ENCODE measurements at regions not wholly inside any gene's neighbourhood (a gene's known extent, or its start where the extent isn't known, plus 50 kb on each side); places are given as distances from the start of the nearest gene placed in this dataset.
"Not testable (repeated sequence)": the region's sequence is repeated elsewhere in the genome, so short reads cannot be mapped to it uniquely, and the experiment has no call there.

DNA sequence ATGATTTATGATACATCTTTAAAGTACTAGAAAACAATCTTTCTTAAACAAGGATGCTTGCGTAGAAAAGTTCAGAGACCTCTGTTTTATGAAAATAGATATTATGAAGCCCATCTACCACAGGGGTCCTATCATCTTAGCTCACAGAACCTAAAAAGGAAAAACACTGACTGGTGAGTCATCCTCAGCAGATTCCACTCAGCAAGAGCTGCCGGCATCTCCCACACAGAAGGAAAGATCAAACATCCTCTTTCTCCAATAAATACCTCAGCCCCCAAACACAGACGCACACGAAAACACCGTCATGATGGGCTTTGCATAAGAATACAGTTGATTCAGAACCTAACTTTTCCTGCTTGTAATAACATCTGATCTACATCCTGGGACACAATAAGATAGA lies 122.7 kb downstream of the PWWP3B start:
- H3K4me3 Mint-ChIP-seq (ENCODE audit: low read depth); H3K4me1 Mint-ChIP-seq (ENCODE audit: low read depth); intact Hi-C loops (cut with micrococcal nuclease); H3K27ac Mint-ChIP-seq; H3K27me3 Mint-ChIP-seq (ENCODE audit: low read depth); DNase-seq (ENCODE audit: low spot score); H3K9me3 Mint-ChIP-seq; H3K36me3 Mint-ChIP-seq (ENCODE audit: low read depth): not testable (repeated sequence)

DNA sequence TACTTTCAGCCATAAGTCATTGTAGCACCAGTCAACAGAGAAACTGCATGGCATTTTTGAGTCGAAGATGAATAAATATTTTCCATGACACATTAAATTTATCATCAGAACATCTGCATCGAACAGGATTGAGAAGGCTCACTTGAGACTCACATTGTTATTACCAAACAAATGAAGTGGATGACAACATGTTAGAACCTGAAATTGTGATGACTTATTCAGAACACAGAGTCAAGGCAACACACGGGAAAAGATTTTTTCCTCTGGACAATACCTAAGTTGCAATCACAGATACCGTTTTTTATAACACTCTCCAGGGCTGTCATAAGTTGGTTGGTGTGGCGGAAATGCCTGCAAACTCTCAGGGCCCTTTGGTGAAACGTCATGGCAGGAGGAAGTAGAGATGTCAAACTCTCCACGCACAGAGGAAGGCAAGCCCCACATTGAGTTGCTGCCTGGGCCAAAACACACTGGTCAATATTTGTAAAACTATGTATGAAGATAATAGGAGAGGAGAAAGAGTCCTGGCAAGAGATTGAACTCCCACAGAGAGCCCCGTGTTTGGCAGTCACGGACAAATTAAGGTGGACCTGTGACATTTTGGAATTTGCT lies 123.8 kb downstream of the PWWP3B start:
- H3K4me1 Mint-ChIP-seq (ENCODE audit: low read depth); intact Hi-C loops (cut with micrococcal nuclease); H3K9me3 Mint-ChIP-seq; H3K36me3 Mint-ChIP-seq (ENCODE audit: low read depth); DNase-seq (ENCODE audit: low spot score); H3K27ac Mint-ChIP-seq; H3K27me3 Mint-ChIP-seq (ENCODE audit: low read depth); H3K4me3 Mint-ChIP-seq (ENCODE audit: low read depth): not testable (repeated sequence)

DNA sequence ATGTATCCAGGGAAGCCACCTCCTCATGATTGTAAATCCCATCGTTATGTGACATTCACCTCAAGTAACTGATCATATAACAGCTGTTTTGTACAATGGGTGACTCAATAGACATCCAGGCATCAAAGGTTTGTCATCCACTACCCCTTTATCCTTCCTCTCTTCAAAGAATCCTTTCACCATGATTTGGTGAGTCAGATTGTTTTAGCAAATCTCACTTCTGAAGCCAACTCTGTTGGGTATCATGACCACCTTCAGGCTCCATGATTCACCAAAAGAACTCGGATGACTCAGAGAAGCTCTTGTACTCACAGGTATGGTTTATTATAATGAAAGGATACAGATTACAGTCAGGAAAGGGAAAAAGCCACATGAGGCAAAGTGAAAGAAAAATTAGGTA lies 132.1 kb downstream of the PWWP3B start:
- Mint-ChIP-seq H3K4me1 (ENCODE audit: low read depth) (no peaks in the 10 kb centered on the region), H3K27me3 (ENCODE audit: low read depth) (no peaks in the 10 kb centered on the region), H3K36me3 (ENCODE audit: low read depth) (no peaks in the 10 kb centered on the region), H3K27ac (no peak overlapping the region), H3K4me3 (ENCODE audit: low read depth) (no peak overlapping the region), H3K9me3 (no peaks in the 10 kb centered on the region)
- no peak for DNase-seq (ENCODE audit: low spot score)
- intact Hi-C loops (cut with micrococcal nuclease) = no loop called here

DNA sequence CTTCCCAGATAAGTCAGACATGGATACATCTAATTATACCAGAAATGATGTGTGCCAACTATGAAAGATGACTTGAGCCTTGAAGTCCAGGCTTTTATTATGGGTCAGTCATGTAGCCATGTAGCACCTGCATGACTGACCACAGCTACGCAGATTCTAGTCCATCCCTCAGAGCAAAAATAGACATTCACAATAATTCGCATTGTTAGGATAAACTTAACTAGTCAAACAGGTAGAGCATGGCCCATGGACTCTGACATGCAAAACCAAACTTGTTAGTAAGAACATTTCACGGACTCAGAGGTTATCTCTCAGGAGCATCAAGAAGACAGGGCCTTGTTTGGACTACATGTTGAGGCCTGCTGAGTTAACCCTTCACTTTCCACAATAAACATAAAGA lies 132.6 kb downstream of the PWWP3B start:
- H3K4me3 Mint-ChIP-seq (ENCODE audit: low read depth) = no peak overlapping the region
- no peak for DNase-seq (ENCODE audit: low spot score)
- no peaks in the 10 kb centered on the region for H3K4me1 Mint-ChIP-seq (ENCODE audit: low read depth)
- intact Hi-C loops (cut with micrococcal nuclease) = no loop called here
- H3K27me3 Mint-ChIP-seq (ENCODE audit: low read depth) = no peaks in the 10 kb centered on the region
- no peak overlapping the region for H3K27ac Mint-ChIP-seq
- no peaks in the 10 kb centered on the region for H3K9me3 Mint-ChIP-seq
- H3K36me3 Mint-ChIP-seq (ENCODE audit: low read depth) = no peaks in the 10 kb centered on the region

DNA sequence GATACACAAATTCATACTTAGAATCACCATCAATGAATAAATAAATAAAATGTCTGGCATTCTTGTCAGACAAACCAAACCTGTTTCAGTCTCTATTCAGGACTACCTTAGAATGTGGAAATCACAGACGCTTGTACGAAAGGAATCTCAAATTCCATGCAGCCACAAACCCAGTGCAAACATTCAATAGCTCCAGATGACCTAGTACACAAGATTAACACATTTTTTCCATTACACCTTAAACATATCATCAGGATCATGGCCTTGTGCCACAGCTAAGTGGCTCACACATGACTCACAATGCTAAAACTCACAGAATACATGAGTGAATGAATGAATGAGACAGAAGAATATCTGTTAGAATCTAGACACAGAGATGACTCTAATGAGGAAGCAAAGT lies 134.2 kb downstream of the PWWP3B start:
- intact Hi-C loops (cut with micrococcal nuclease) = no loop called here
- no peaks in the 10 kb centered on the region for H3K36me3 Mint-ChIP-seq (ENCODE audit: low read depth)
- no peaks in the 10 kb centered on the region for H3K4me1 Mint-ChIP-seq (ENCODE audit: low read depth)
- no peak overlapping the region for H3K4me3 Mint-ChIP-seq (ENCODE audit: low read depth)
- no peak for DNase-seq (ENCODE audit: low spot score)
- no peaks in the 10 kb centered on the region for H3K27me3 Mint-ChIP-seq (ENCODE audit: low read depth)
- no peak overlapping the region for H3K27ac Mint-ChIP-seq
- H3K9me3 Mint-ChIP-seq = no peaks in the 10 kb centered on the region

DNA sequence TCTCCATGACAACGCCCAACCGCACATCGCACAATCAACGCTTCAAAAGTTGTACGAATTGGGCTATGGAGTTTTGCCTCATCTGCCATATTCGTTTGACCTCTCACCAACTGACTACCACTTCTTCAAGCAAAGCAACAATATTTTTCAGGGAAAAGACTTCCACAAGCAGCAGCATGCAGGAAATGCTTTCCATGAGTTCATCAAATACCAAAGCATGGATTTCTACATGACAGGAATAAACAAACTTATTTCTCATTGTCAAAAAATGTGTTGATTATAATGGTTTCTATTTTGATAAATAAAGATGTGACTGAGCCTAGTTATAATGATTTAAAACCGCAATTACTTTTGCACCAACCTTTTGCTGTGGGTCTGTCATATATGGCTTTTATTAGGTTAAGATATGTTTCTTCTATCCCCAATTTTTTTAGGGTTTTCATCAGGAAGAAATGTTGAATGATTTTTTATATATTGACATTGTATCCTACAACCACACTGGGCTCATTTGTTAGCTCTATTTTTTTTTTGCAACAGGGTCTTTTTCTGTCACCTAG lies 138.4 kb downstream of the PWWP3B start:
- Mint-ChIP-seq H3K27ac (no peak overlapping the region), H3K36me3 (ENCODE audit: low read depth) (no peaks in the 10 kb centered on the region), H3K27me3 (ENCODE audit: low read depth) (no peaks in the 10 kb centered on the region), H3K9me3 (no peaks in the 10 kb centered on the region), H3K4me1 (ENCODE audit: low read depth) (no peaks in the 10 kb centered on the region), H3K4me3 (ENCODE audit: low read depth) (no peak overlapping the region)
- no peak for DNase-seq (ENCODE audit: low spot score)
- intact Hi-C loops (cut with micrococcal nuclease) = no loop called here

DNA sequence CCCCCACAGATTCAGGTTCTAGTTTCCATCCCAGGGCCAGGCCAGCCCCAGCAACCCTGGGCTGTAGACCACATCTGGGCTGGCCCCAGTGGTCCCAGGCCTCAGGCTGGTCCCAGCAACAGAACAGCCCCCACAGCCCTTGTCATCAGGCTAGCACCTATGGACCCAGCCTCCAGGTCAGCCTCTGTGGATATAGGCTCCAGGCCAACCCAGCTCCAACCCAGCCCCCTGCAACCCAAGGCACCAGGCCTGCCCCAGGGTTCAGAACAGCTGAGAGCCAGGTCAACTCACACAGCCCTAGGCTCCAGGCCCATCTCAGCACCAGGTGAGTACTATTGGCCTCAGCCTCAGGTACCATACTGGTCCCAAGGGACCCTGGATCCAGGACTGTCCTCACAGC lies 155.3 kb downstream of the PWWP3B start:
- Mint-ChIP-seq H3K27ac (no peak overlapping the region), H3K9me3 (no peaks in the 10 kb centered on the region), H3K36me3 (ENCODE audit: low read depth) (no peaks in the 10 kb centered on the region), H3K4me3 (ENCODE audit: low read depth) (no peak overlapping the region), H3K4me1 (ENCODE audit: low read depth) (no peaks in the 10 kb centered on the region), H3K27me3 (ENCODE audit: low read depth) (no peaks in the 10 kb centered on the region)
- intact Hi-C loops (cut with micrococcal nuclease) = no loop called here
- no peak for DNase-seq (ENCODE audit: low spot score)

DNA sequence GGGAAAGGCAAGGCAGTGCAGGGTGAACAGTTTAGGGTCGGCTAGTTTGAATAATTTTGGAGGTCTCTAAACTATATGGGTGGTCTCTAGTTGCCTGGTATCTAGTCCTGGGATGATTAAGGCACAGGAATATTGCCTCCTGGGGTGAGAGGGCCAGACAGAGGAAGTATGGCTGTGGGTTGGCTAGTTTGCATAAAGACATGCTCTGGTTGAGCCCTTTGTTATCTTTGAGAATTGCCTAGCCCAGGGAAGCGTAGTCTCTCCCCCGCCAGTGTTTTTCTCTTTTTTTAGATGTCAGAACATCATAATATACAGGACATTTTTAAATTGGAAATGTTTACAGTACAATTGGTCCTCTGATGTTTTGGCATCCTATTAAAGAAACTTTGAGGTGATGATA lies 163.5 kb downstream of the PWWP3B start:
- intact Hi-C loops (cut with micrococcal nuclease) = no loop called here
- no peak overlapping the region for H3K27ac Mint-ChIP-seq
- H3K4me3 Mint-ChIP-seq (ENCODE audit: low read depth) = no peak overlapping the region
- no peaks in the 10 kb centered on the region for H3K4me1 Mint-ChIP-seq (ENCODE audit: low read depth)
- DNase-seq (ENCODE audit: low spot score) = no peak
- no peaks in the 10 kb centered on the region for H3K9me3 Mint-ChIP-seq
- H3K36me3 Mint-ChIP-seq (ENCODE audit: low read depth) = no peaks in the 10 kb centered on the region
- no peaks in the 10 kb centered on the region for H3K27me3 Mint-ChIP-seq (ENCODE audit: low read depth)

DNA sequence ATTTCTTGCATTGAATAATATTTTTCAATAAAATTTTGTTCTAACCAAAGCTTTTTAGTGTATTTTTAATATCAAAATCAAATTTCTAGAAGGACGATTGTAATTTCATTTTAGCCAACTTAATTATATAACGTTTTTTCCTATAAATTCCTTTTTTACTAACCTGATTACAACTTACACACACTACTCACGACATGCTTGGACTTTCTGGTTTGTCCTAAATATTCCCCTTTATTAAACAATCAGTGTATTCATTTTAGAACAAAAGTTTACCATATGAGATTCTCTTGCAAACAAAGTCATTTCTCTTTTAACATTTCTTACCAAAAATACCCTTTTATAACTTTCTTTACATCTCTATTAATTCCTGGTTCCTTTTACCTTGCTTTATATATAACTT lies 173.7 kb downstream of the PWWP3B start:
- H3K9me3 Mint-ChIP-seq = no peaks in the 10 kb centered on the region
- no peak overlapping the region for H3K27ac Mint-ChIP-seq
- H3K36me3 Mint-ChIP-seq (ENCODE audit: low read depth) = no peaks in the 10 kb centered on the region

DNA sequence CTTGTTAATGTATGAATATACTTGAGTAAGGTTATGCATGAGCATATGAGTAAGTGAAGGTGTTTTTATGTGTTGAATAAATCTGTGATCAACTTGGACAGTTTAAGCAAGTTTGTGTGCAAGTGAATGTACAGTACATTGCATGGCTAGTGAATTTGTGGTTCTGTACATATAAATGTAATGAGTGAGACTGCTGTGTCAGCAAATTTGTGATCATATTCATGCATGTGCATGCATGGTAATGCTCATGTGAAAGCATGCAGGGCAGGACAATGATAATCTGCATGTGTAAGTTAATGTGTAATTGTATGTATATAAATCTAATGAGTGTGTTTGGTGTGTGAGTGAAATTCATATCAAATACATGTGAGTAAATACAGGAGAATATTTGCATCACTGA lies 188.5 kb downstream of the PWWP3B start:
- intact Hi-C loops (cut with micrococcal nuclease) = no loop called here
- H3K4me1 Mint-ChIP-seq (ENCODE audit: low read depth) = no peaks in the 10 kb centered on the region
- no peaks in the 10 kb centered on the region for H3K36me3 Mint-ChIP-seq (ENCODE audit: low read depth)
- no peaks in the 10 kb centered on the region for H3K9me3 Mint-ChIP-seq
- no peaks in the 10 kb centered on the region for H3K27me3 Mint-ChIP-seq (ENCODE audit: low read depth)
- no peak overlapping the region for H3K4me3 Mint-ChIP-seq (ENCODE audit: low read depth)
- H3K27ac Mint-ChIP-seq = no peak overlapping the region
- DNase-seq (ENCODE audit: low spot score) = no peak

More for the DNA sequence above, 173.7 kb downstream of the PWWP3B start:
- H3K4me1 Mint-ChIP-seq (ENCODE audit: low read depth) = no peaks in the 10 kb centered on the region
- H3K4me3 Mint-ChIP-seq (ENCODE audit: low read depth) = no peak overlapping the region
- H3K27me3 Mint-ChIP-seq (ENCODE audit: low read depth) = no peaks in the 10 kb centered on the region
- no peak for DNase-seq (ENCODE audit: low spot score)
- intact Hi-C loops (cut with micrococcal nuclease) = no loop called here

DNA sequence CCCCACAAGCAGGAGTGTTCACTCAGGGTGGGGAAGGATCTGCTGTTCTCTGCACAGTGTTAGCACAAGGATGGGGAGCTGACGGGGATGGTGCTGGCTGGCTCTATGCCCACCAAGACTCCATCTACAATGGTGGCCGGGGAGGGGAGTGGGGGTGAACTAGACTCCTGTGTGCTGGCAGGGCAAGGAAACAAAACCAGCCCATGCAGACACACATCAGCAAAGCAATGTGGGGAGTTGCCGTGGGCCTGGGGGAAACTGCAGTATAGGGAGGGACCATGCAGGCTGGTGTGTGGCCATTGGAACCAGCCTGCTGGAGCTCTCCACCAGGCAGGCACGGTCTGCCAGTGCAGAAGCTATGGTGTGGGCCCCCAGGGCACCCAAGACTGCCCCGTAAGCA lies 195.1 kb downstream of the PWWP3B start:
- Mint-ChIP-seq H3K4me3 (ENCODE audit: low read depth) (no peak overlapping the region), H3K4me1 (ENCODE audit: low read depth) (no peaks in the 10 kb centered on the region), H3K27ac (no peak overlapping the region), H3K36me3 (ENCODE audit: low read depth) (no peaks in the 10 kb centered on the region), H3K27me3 (ENCODE audit: low read depth) (no peaks in the 10 kb centered on the region), H3K9me3 (no peaks in the 10 kb centered on the region)
- DNase-seq (ENCODE audit: low spot score) = no peak
- intact Hi-C loops (cut with micrococcal nuclease) = no loop called here

DNA sequence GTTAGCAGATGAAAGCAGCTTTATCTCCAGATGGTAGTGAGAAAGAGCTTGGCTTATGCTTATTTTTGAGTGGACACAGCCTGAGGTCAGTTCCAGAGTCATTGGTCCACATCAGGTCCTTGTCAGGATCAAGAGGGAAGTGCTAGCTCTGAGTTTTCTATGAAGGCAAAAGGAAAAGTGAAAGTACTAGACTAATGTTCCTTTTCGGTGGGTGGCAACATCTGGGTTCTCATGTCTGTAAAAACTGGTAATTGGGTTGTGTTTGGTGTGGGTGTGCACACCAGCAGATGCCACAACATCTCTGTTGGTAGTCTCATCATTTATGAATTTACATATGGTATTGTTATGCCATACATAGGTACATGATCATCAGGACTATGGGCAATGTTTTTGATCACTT lies 210.5 kb downstream of the PWWP3B start:
- no peaks in the 10 kb centered on the region for H3K9me3 Mint-ChIP-seq
- H3K4me3 Mint-ChIP-seq (ENCODE audit: low read depth) = no peak overlapping the region
- intact Hi-C loops (cut with micrococcal nuclease) = no loop called here
- H3K4me1 Mint-ChIP-seq (ENCODE audit: low read depth) = peaks cover 2% of the 10 kb centered on the region
- DNase-seq (ENCODE audit: low spot score) = no peak
- no peaks in the 10 kb centered on the region for H3K27me3 Mint-ChIP-seq (ENCODE audit: low read depth)
- H3K27ac Mint-ChIP-seq = no peak overlapping the region
- H3K36me3 Mint-ChIP-seq (ENCODE audit: low read depth) = no peaks in the 10 kb centered on the region

DNA sequence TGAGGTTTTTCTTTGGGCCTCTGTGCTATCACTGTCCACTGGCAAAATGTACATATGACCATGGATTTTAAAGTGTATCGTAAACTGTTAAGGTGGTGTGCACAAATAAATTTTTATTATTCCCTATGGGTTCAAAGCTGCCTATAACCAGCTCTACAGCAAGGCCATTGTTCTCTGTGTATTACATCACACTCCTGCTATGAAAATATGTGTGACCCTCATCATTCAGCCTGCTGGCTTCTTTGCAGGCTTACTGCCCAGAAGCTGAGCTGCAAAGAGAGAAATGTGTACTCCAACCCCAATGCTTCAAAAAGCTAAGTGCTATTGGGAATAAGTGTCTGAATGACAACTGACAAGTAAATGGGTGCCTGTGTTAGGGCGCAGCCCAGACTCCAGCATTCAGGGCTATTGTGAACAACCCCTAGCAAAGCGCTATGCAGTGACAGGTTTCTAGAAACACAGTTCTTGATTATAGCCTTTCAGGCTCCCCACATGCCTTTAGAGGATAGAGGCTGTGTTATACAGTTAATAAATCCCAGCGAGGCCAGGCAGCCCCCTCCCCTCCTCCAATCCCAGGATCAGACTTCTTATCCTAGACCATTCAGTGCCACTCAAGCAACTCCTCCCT lies 220.4 kb upstream of the RADX start:
- H3K27me3 Mint-ChIP-seq (ENCODE audit: low read depth) = no peaks in the 10 kb centered on the region
- H3K4me1 Mint-ChIP-seq (ENCODE audit: low read depth) = no peaks in the 10 kb centered on the region
- H3K36me3 Mint-ChIP-seq (ENCODE audit: low read depth) = no peaks in the 10 kb centered on the region
- no peaks in the 10 kb centered on the region for H3K9me3 Mint-ChIP-seq
- intact Hi-C loops (cut with micrococcal nuclease) = no loop called here
- no peak for DNase-seq (ENCODE audit: low spot score)
- H3K4me3 Mint-ChIP-seq (ENCODE audit: low read depth) = no peak overlapping the region
- H3K27ac Mint-ChIP-seq = no peak overlapping the region

Data from activated T-helper 2 cell treated with anti-CD3 and anti-CD28 coated beads, Interferon-gamma antibody, Interleukin-2, Interleukin-4, amounts not matched to agents 10 μg/mL and 5 μg/mL and 100 μg/mL, durations not matched to agents 14 hours and 24 hours and 36 hours (primary cell).